GM10248 (cell line): ENCODE measurements at regions not wholly inside any gene's neighbourhood (a gene's known extent, or its start where the extent isn't known, plus 50 kb on each side); places are given as distances from the start of the nearest gene placed in this dataset.

Source experiments
- CTCF ChIA-PET: fragments of 300-600 bp; sonication (Branson Sonifier 250); formaldehyde crosslinking; extraction: SDS; loops from one replicate; lab custom pipeline; 2021; ENCODE audit warnings: antibody characterized with exemption; lab: Yijun Ruan, JAX
- POLR2A ChIA-PET: fragments of 350-650 bp; sonication (Branson Sonifier 250); formaldehyde crosslinking; extraction: SDS; loops from one replicate; lab custom pipeline; 2020; ENCODE audit warnings: antibody characterized with exemption; lab: Yijun Ruan, JAX
- DNase-seq: peaks from one replicate; pipeline ENCODE4 v3.0.0; 2012; ENCODE audit errors: extremely low spot score
- CTCF ChIP-seq: IDR thresholded peaks from 2 replicates; pipeline ENCODE4 v1.5.1; 2012; ENCODE audit warnings: mild to moderate bottlenecking, low read depth; ENCODE audit errors: extremely low read depth, missing control alignments, control extremely low read depth

- no peak for TF ChIP-seq CTCF
- ChIA-PET POLR2A (no interaction called here), CTCF (no interaction called here)
- DNase-seq = no peak
Measured at GRCh38 chr13:26952551-26953143, 192.1 kb upstream of the GPR12 start.

GRCh38 chr13:26951581-26952177 is 191.1 kb upstream of the GPR12 start:
- CTCF ChIA-PET = interaction anchor here (0.9 to 3.3 kb wide), 2 partner anchors 384 to 410 kb away, joined by 3 to 13 read pairs; no protein-coding TSS in a partner anchor
- DNase-seq = no peak
- POLR2A ChIA-PET = interaction anchor here (0.6 kb wide), 1 partner anchor 23 kb away, joined by 3 read pairs; no protein-coding TSS in a partner anchor
- TF ChIP-seq CTCF = no peak

GRCh38 chr13:26950968-26951367 is 190.4 kb upstream of the GPR12 start:
- CTCF ChIA-PET = interaction anchor here (2.4 to 3.3 kb wide), 2 partner anchors 9 to 411 kb away, joined by 10 to 13 read pairs; no protein-coding TSS in a partner anchor
- TF ChIP-seq CTCF = no peak
- no peak for DNase-seq
- POLR2A ChIA-PET = no interaction called here

- TF ChIP-seq CTCF = no peak
- ChIA-PET CTCF (interaction anchor here (1.2 to 3.3 kb wide), 5 partner anchors 9 to 411 kb away, joined by 4 to 13 read pairs (median 7); no protein-coding TSS in a partner anchor), POLR2A (no interaction called here)
- no peak for DNase-seq
Measured at GRCh38 chr13:26950546-26950945, 190.0 kb upstream of the GPR12 start.

GRCh38 chr13:26949701-26950502 is 189.3 kb upstream of the GPR12 start:
- no peak for TF ChIP-seq CTCF
- ChIA-PET CTCF (interaction anchor here (0.9 to 3.3 kb wide), 7 partner anchors 8 to 996 kb away, joined by 3 to 13 read pairs (median 4); no protein-coding TSS in a partner anchor), POLR2A (no interaction called here)
- DNase-seq = no peak

GRCh38 chr13:26948353-26948752 is 187.8 kb upstream of the GPR12 start:
- CTCF ChIA-PET = interaction anchor here (1.1 to 3.5 kb wide), 4 partner anchors 37 to 1006 kb away, joined by 4 to 22 read pairs (median 5); no protein-coding TSS in a partner anchor
- no peak for DNase-seq
- no peak for TF ChIP-seq CTCF
- POLR2A ChIA-PET = no interaction called here
